Mucosa of descending colon (tissue), 3 donors: ENCODE measurements at regions not wholly inside any gene's neighbourhood (a gene's known extent, or its start where the extent isn't known, plus 50 kb on each side); places are given as distances from the start of the nearest gene placed in this dataset.

Source experiments
- ATAC-seq: fragments of 200-7000 bp; cut with Tn5 transposase; one replicate; pipeline ENCODE4 v1.9.1; 2020; ENCODE audit warnings: mild to moderate bottlenecking, moderate library complexity
- DNase-seq, 3 donors: peaks; one replicate each; pipeline ENCODE4 v3.0.0-alpha.2; 2020
- H3K36me3 ChIP-seq: fragments of 200-600 bp; one replicate; pipeline ENCODE4 v1.8.0; 2021; ENCODE audit warnings: low read depth, mild to moderate bottlenecking
- H3K4me1 ChIP-seq: fragments of 200-600 bp; one replicate; pipeline ENCODE4 v1.8.0; 2021; ENCODE audit warnings: low read depth, mild to moderate bottlenecking
- H3K4me3 ChIP-seq: fragments of 200-600 bp; one replicate; pipeline ENCODE4 v1.8.0; 2021; ENCODE audit warnings: mild to moderate bottlenecking
- H3K9me3 ChIP-seq: fragments of 200-600 bp; one replicate; pipeline ENCODE4 v1.8.0; 2021; ENCODE audit warnings: mild to moderate bottlenecking
- CTCF ChIP-seq: fragments of 200-600 bp; IDR thresholded peaks from one replicate; pipeline ENCODE4 v1.8.0; 2022; ENCODE audit warnings: antibody characterized with exemption, mild to moderate bottlenecking
- intact Hi-C, 2 donors: fragments of 100-400 bp; cut with DNase I in 1 of 2; cut with micrococcal nuclease in 1 of 2; formaldehyde crosslinking; loops; one replicate each; pipeline versions ENCODE4 v1.11.0 to v1.11.1; 2022; cut with DNase I, micrococcal nuclease
- donor health status: DM: no; HTN: no; CAD: no; lungs with moderate emphysema.
- donor health status: DM: no; HTN: no; CAD: no.
- donor health status: DM: no; HTN: yes; CAD: no.

- H3K36me3 ChIP-seq, result no peaks in the 10 kb centered on the region
- intact Hi-C loops, result no loop called here
- H3K4me3 ChIP-seq, result no peak overlapping the region
- ATAC-seq, result no peak
- no peak for DNase-seq
- peaks cover 11% of the 10 kb centered on the region for H3K4me1 ChIP-seq
- no peak for TF ChIP-seq CTCF
- H3K9me3 ChIP-seq, result no peaks in the 10 kb centered on the region
These were observed 450.1 kb upstream of the THBS1 start for GRCh38 chr15:39130556-39131379.

- Histone ChIP-seq H3K36me3 (no peaks in the 10 kb centered on the region), H3K4me1 (peaks cover 11% of the 10 kb centered on the region), H3K4me3 (no peak overlapping the region), H3K9me3 (no peaks in the 10 kb centered on the region)
- ATAC-seq (no peak), DNase-seq (no peak)
- no peak for TF ChIP-seq CTCF
- intact Hi-C loops, result no loop called here
These were observed 449.3 kb upstream of the THBS1 start for GRCh38 chr15:39131609-39132008.

DNA sequence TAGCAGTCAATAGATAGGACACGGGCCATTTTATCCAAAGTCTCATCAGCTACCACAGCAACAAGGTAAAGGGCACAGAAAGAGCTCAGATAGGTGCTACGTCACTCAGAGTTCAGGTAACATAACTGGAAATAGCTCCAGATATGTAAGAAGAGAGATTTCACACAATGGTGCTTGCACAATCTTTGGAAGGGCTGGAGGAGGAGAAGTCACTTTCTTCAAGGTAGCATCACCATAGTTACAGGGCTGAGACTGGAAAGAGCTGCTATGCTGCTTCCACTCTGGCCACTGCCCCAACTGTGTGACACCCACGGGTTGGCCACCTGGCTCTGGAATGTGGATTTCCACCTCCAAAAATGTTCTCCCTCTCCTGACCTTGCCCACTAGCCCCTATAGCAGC lies 448.8 kb upstream of the THBS1 start:
- Histone ChIP-seq H3K4me3 (no peak overlapping the region), H3K4me1 (peaks cover 11% of the 10 kb centered on the region), H3K36me3 (no peaks in the 10 kb centered on the region), H3K9me3 (no peaks in the 10 kb centered on the region)
- DNase-seq, result no peak
- no peak for TF ChIP-seq CTCF
- ATAC-seq, result no peak
- intact Hi-C loops, result no loop called here

GRCh38 chr15:39132954-39133600 lies 447.8 kb upstream of the THBS1 start:
- H3K9me3 ChIP-seq, result no peaks in the 10 kb centered on the region
- DNase-seq, result no peak
- H3K36me3 ChIP-seq, result no peaks in the 10 kb centered on the region
- peaks cover 5% of the 10 kb centered on the region for H3K4me1 ChIP-seq
- intact Hi-C loops, result no loop called here
- H3K4me3 ChIP-seq, result no peak overlapping the region
- no peak for ATAC-seq
- no peak for TF ChIP-seq CTCF

DNA sequence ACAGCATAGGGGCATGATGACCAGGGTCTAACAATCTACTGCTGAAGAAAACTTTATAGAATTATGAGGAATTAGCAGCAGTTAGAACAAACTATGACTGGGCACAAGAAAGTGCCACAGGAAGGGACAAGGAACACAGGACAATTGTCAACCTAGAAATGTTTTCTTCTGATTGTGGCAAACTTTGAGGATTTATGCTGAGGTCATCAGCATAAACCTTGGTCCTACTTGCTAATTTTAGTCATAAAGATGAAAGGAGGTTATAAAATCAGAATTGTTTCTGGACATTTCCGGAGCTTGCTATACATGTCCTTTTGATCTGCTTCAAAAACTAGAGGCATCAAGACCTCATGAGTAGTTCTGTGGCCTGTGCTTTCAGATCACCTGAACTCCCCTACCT lies 446.6 kb upstream of the THBS1 start:
- H3K4me3 ChIP-seq, result no peak overlapping the region
- ATAC-seq (no peak), DNase-seq (no peak)
- no peaks in the 10 kb centered on the region for H3K36me3 ChIP-seq
- no peaks in the 10 kb centered on the region for H3K4me1 ChIP-seq
- intact Hi-C loops, result no loop called here
- no peak for TF ChIP-seq CTCF
- no peaks in the 10 kb centered on the region for H3K9me3 ChIP-seq
